Activated CD8-positive, alpha-beta memory T cell treated with anti-CD3 and anti-CD28 coated beads, Interleukin-2, amount 10 ng/mL, durations not matched to agents 7 days and 5 days (primary cell): ENCODE measurements at regions not wholly inside any gene's neighbourhood (a gene's known extent, or its start where the extent isn't known, plus 50 kb on each side); places are given as distances from the start of the nearest gene placed in this dataset.

Experiments
- ATAC-seq: fragments of 150-1000 bp; cut with Tn5 transposase; one replicate; pipeline ENCODE4 v1.10.0; 2021; ENCODE audit warnings: moderate library complexity
- CTCF ChIA-PET: fragments of 350-600 bp; sonication (Branson Sonifier 250); formaldehyde crosslinking; loops from one replicate; lab custom pipeline; 2021; ENCODE audit warnings: antibody characterized with exemption; lab: Charles Lee
- DNase-seq: peaks from one replicate; pipeline ENCODE4 v3.0.0-alpha.2; 2020
- H3K27ac Mint-ChIP-seq: one replicate; pipeline ENCODE4 v1.8.0; 2021; ENCODE audit warnings: mild to moderate bottlenecking, mixed read lengths
- H3K27me3 Mint-ChIP-seq: one replicate; pipeline ENCODE4 v1.8.0; 2021; ENCODE audit warnings: mixed read lengths
- H3K36me3 Mint-ChIP-seq: one replicate; pipeline ENCODE4 v1.8.0; 2021; ENCODE audit warnings: mild to moderate bottlenecking, mixed read lengths
- H3K4me1 Mint-ChIP-seq: one replicate; pipeline ENCODE4 v1.8.0; 2021; ENCODE audit warnings: mixed read lengths
- H3K4me3 Mint-ChIP-seq: one replicate; pipeline ENCODE4 v1.8.0; 2021; ENCODE audit warnings: mild to moderate bottlenecking, moderate library complexity, mixed read lengths
- H3K9me3 Mint-ChIP-seq: one replicate; pipeline ENCODE4 v1.8.0; 2022; ENCODE audit warnings: low read depth, mixed read lengths

GRCh38 chr6:6764764-6765434 lies 176.4 kb downstream of the LY86 start:
- CTCF ChIA-PET: interaction anchor here (0.6 kb wide), 1 partner anchor 86 kb away, joined by 3 read pairs; no protein-coding TSS in a partner anchor

DNA sequence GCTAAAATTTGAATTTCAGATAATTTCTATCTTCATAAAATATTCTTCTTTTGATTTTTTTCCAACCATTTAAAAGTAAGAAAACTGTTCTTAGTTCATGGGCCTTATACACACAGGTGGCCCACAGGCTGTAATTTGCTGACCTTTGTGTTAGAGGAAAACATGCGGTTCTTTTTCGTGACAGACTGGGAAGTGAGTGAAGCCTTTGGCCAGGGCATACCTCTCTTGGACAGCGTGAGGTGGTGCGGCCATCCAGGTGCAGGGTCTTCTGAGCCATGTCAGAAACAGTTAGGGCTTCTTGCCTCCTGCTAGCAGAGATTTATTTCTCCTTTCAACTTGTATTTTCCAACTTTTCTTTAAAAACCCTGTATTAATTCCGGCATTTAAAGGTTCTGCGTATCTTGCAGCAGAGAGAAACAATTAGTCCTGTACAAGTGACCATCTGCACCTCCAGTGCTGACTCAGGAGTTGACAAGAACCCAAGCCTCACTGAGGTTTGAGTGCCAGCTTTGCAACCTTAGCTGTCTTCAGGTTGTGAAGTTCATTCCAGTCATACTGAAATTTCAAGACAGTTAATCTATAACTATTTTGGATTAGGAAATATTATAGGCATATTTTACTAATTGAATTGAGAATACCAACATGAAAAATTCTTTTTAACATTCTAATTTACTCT lies 177.8 kb downstream of the LY86 start:
- H3K4me1 Mint-ChIP-seq: peaks cover 6% of the 10 kb centered on the region
- no peaks in the 10 kb centered on the region for H3K9me3 Mint-ChIP-seq
- H3K27ac Mint-ChIP-seq: no peak overlapping the region
- DNase-seq (no peak), ATAC-seq (no peak)
- no peaks in the 10 kb centered on the region for H3K36me3 Mint-ChIP-seq
- CTCF ChIA-PET: no interaction called here
- peaks cover 28% of the 10 kb centered on the region for H3K27me3 Mint-ChIP-seq
- H3K4me3 Mint-ChIP-seq: no peak overlapping the region

More at GRCh38 chr6:6764764-6765434, 176.4 kb downstream of the LY86 start:
- Mint-ChIP-seq H3K9me3 (no peaks in the 10 kb centered on the region), H3K27me3 (peaks cover 31% of the 10 kb centered on the region), H3K4me1 (peaks cover 6% of the 10 kb centered on the region), H3K36me3 (no peaks in the 10 kb centered on the region), H3K4me3 (no peak overlapping the region), H3K27ac (no peak overlapping the region)
- DNase-seq: no peak
- ATAC-seq: no peak

DNA sequence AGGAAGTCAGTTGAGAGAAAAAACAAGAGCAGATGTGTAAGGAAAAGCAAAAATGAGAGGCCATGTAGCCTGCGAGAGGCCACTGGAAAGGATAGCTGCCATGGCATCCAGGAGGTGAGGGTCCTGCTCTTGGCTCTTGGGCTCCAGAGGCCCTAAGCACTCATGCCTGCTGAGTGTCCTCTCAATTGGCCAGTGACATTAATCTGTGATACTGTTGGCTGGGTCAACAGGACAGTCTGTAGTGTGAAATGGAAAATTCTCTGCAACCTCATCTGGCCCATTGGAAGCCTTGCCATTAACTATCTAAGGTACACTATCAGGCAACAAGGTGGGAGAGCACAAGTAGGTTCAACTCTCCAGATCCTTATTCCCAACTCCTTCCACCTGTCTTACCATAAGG lies 180.9 kb downstream of the LY86 start:
- Mint-ChIP-seq H3K9me3 (no peaks in the 10 kb centered on the region), H3K27me3 (peaks cover 40% of the 10 kb centered on the region), H3K36me3 (no peaks in the 10 kb centered on the region), H3K4me3 (no peak overlapping the region), H3K27ac (no peak overlapping the region), H3K4me1 (no peaks in the 10 kb centered on the region)
- CTCF ChIA-PET: interaction anchor here (1.0 kb wide), 1 partner anchor 9 kb away, joined by 4 read pairs; no protein-coding TSS in a partner anchor
- DNase-seq: no peak
- ATAC-seq: no peak

- ATAC-seq (no peak), DNase-seq (no peak)
- peaks cover 4% of the 10 kb centered on the region for H3K4me1 Mint-ChIP-seq
- H3K27me3 Mint-ChIP-seq: peaks cover 45% of the 10 kb centered on the region
- H3K9me3 Mint-ChIP-seq: no peaks in the 10 kb centered on the region
- H3K36me3 Mint-ChIP-seq: no peaks in the 10 kb centered on the region
- CTCF ChIA-PET: interaction anchor here (0.7 kb wide), 1 partner anchor 13 kb away, joined by 3 read pairs; no protein-coding TSS in a partner anchor
- H3K27ac Mint-ChIP-seq: no peak overlapping the region
- H3K4me3 Mint-ChIP-seq: no peak overlapping the region
These were observed 182.9 kb downstream of the LY86 start for GRCh38 chr6:6771224-6771945.

GRCh38 chr6:6771964-6772363 lies 183.4 kb downstream of the LY86 start:
- DNase-seq (no peak), ATAC-seq (no peak)
- peaks cover 1% of the 10 kb centered on the region for H3K36me3 Mint-ChIP-seq
- no peak overlapping the region for H3K27ac Mint-ChIP-seq
- peaks cover 50% of the 10 kb centered on the region for H3K27me3 Mint-ChIP-seq
- no peak overlapping the region for H3K4me3 Mint-ChIP-seq
- H3K4me1 Mint-ChIP-seq: peaks cover 6% of the 10 kb centered on the region
- CTCF ChIA-PET: interaction anchor here (0.7 kb wide), 1 partner anchor 13 kb away, joined by 3 read pairs; no protein-coding TSS in a partner anchor
- no peaks in the 10 kb centered on the region for H3K9me3 Mint-ChIP-seq

DNA sequence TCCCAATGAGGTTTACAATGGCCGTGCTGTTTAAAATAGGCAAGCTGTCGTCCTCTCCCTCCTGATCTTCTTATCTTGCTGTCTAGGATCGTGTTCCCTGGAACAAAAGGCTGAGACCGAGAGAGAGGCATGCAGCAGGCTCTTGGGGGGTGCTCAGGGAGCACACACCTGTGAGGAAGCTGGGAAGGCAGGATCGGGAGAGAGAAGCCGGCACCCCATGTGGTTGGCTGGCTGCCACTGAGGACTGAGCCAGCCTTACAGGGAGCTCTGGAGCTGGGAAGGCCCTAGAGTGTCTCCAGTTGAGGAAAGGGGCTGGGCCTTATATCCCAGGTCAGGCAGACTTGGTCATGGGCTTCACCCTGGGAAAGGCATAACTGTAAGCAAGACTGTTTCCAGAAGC lies 184.2 kb downstream of the LY86 start:
- Mint-ChIP-seq H3K27ac (no peak overlapping the region), H3K27me3 (peaks cover 54% of the 10 kb centered on the region), H3K9me3 (no peaks in the 10 kb centered on the region), H3K36me3 (peaks cover 1% of the 10 kb centered on the region), H3K4me1 (peaks cover 6% of the 10 kb centered on the region), H3K4me3 (no peak overlapping the region)
- ATAC-seq (no peak), DNase-seq (no peak)
- CTCF ChIA-PET: no interaction called here

GRCh38 chr6:6775074-6775473 lies 186.6 kb downstream of the LY86 start:
- Mint-ChIP-seq H3K4me3 (no peak overlapping the region), H3K4me1 (peaks cover 6% of the 10 kb centered on the region), H3K27ac (no peak overlapping the region), H3K36me3 (peaks cover 1% of the 10 kb centered on the region), H3K9me3 (no peaks in the 10 kb centered on the region), H3K27me3 (peaks cover 55% of the 10 kb centered on the region)
- CTCF ChIA-PET: no interaction called here
- no peak for DNase-seq
- ATAC-seq: no peak

GRCh38 chr6:6780231-6780630 lies 191.7 kb downstream of the LY86 start:
- Mint-ChIP-seq H3K4me1 (peaks cover 8% of the 10 kb centered on the region), H3K36me3 (peaks cover 2% of the 10 kb centered on the region), H3K27me3 (peaks cover 41% of the 10 kb centered on the region), H3K9me3 (no peaks in the 10 kb centered on the region), H3K27ac (no peak overlapping the region), H3K4me3 (no peak overlapping the region)
- ATAC-seq: no peak
- no peak for DNase-seq
- CTCF ChIA-PET: no interaction called here

DNA sequence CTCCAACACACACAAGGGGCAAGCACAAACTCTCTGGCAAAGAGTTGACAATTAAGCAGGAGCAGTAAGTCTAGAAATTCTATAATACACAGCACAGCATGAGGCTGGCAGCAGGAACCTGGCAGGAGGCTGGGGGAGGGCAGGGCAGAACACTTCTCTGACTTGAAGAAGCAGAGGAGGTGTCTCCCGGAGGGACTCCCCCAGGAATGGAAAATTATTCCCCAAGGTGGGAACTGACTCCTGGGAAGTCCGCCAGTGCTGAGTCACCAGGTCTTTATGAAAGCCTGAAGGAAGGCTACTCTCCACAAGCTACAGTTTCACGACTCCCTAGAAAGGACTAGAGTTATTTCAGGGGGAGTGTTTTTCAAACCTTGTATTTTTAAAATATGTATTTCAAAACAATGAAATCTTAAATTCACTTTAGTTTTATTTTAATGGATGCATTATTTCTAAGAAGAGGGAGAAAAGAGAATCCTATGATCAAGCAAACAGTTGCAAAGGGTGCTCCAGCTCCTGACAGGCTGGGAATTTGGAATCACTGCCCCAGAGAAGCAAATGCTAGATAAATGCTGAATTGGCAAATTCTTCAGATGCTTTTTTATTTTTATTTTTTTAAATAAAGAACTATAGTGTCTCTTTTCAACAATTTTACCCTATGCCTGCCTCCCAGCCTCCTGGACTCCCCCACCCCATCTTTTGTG lies 192.8 kb downstream of the LY86 start:
- peaks cover 39% of the 10 kb centered on the region for H3K27me3 Mint-ChIP-seq
- H3K4me1 Mint-ChIP-seq: peaks cover 4% of the 10 kb centered on the region
- no peak overlapping the region for H3K4me3 Mint-ChIP-seq
- H3K36me3 Mint-ChIP-seq: peaks cover 2% of the 10 kb centered on the region
- no peak for DNase-seq
- CTCF ChIA-PET: interaction anchor here (2.1 kb wide), 1 partner anchor 22 kb away, joined by 5 read pairs; no protein-coding TSS in a partner anchor
- ATAC-seq: no peak
- no peak overlapping the region for H3K27ac Mint-ChIP-seq
- H3K9me3 Mint-ChIP-seq: no peaks in the 10 kb centered on the region

GRCh38 chr6:6781873-6782227 lies 193.3 kb downstream of the LY86 start:
- Mint-ChIP-seq H3K9me3 (no peaks in the 10 kb centered on the region), H3K27me3 (peaks cover 35% of the 10 kb centered on the region), H3K4me1 (peaks cover 2% of the 10 kb centered on the region), H3K4me3 (no peak overlapping the region), H3K36me3 (peaks cover 2% of the 10 kb centered on the region), H3K27ac (no peak overlapping the region)
- no peak for ATAC-seq
- DNase-seq: no peak
- CTCF ChIA-PET: interaction anchor here (2.1 kb wide), 1 partner anchor 23 kb away, joined by 5 read pairs; no protein-coding TSS in a partner anchor

GRCh38 chr6:6783721-6784120 lies 195.2 kb downstream of the LY86 start:
- Mint-ChIP-seq H3K27me3 (peaks cover 27% of the 10 kb centered on the region), H3K4me1 (peaks cover 7% of the 10 kb centered on the region), H3K9me3 (no peaks in the 10 kb centered on the region), H3K27ac (no peak overlapping the region), H3K4me3 (no peak overlapping the region), H3K36me3 (peaks cover 1% of the 10 kb centered on the region)
- CTCF ChIA-PET: no interaction called here
- no peak for ATAC-seq
- no peak for DNase-seq

DNA sequence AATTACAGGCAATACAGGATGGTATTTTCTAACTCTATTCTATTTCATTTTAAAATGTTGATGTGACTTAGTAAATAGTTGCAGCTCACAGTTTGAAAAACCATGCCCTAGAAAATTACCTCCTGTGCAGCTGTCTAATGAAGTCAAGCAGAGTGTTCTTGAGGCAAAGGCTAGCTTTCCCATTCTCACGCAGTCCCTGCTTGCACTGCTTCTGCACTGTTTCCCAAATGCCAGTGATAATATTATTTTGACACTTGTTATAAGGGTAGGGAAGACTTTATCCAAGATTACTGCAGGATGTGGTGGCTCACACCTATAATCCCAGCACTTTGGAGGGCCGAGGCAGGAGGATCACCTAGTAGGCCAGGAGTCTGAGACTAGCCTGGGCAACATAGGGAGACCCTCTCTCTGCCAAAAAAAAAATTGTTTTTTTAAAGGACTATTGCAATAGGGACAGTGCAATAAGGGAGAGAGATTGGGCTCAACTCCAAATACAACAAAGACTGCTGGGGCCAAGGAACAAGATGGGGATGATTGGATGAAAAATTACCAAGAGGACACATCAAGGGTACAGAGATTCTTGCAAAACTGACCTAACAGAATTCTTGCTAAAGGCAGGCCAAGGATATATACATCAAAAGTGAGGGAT lies 196.1 kb downstream of the LY86 start:
- Mint-ChIP-seq H3K9me3 (no peaks in the 10 kb centered on the region), H3K27ac (no peak overlapping the region), H3K36me3 (peaks cover 1% of the 10 kb centered on the region), H3K4me1 (peaks cover 7% of the 10 kb centered on the region), H3K27me3 (peaks cover 24% of the 10 kb centered on the region), H3K4me3 (no peak overlapping the region)
- DNase-seq: no peak
- ATAC-seq: no peak
- CTCF ChIA-PET: no interaction called here

DNA sequence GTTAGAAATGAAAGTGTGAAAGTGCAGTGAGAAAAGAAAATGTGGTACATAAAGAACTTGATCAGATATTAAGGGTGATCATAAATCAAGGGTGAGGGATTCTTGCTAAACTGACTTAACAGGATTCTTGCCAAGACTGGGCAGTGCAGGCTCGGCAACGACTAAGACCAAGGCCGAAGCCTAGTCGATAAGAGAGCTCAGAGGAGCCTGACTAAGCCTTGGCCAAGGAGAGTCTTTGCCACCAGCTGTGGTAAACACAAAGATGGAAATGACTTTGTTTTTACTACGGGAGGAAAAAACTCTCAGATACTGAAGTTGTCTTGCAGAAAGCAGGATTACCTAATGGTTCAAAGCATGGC lies 196.6 kb downstream of the LY86 start:
- CTCF ChIA-PET: no interaction called here
- Mint-ChIP-seq H3K4me1 (peaks cover 8% of the 10 kb centered on the region), H3K4me3 (no peak overlapping the region)

More for the DNA sequence above, 196.6 kb downstream of the LY86 start:
- H3K27me3 Mint-ChIP-seq: peaks cover 19% of the 10 kb centered on the region
- H3K9me3 Mint-ChIP-seq: no peaks in the 10 kb centered on the region
- H3K36me3 Mint-ChIP-seq: peaks cover 1% of the 10 kb centered on the region
- no peak for DNase-seq
- no peak overlapping the region for H3K27ac Mint-ChIP-seq
- ATAC-seq: no peak
